H1 (cell line): ENCODE measurements at regions not wholly inside any gene's neighbourhood (a gene's known extent, or its start where the extent isn't known, plus 50 kb on each side); places are given as distances from the start of the nearest gene placed in this dataset.

Source experiments
- CTCF ChIA-PET: fragments of 300-600 bp; sonication (Branson Sonifier 250); formaldehyde crosslinking; loops from one replicate; lab custom pipeline; 2021; ENCODE audit not compliant: partially characterized antibody; lab: Charles Lee
- POLR2A ChIA-PET: fragments of 300-600 bp; sonication (Branson Sonifier 250); formaldehyde crosslinking; loops from one replicate; lab custom pipeline; 2021; ENCODE audit warnings: inconsistent platforms; ENCODE audit not compliant: partially characterized antibody; lab: Charles Lee
- DNase-seq, 2 experiments: peaks; one replicate each; pipeline versions ENCODE4 v3.0.0 to v3.0.0-alpha.2; 2010 to 2022; ENCODE audit warnings: low spot score in 2 of 2, low read depth in 1 of 2, mixed read lengths in 1 of 2
- FAIRE-seq: peaks from 2 replicates; lab custom pipeline; 2011; peaks lifted over from hg19 to GRCh38; lab: Jason Lieb, UNC
- H2AFZ ChIP-seq: 2 replicates; pipeline ENCODE4 v1.8.1; 2012; ENCODE audit warnings: low read length, inconsistent platforms
- H2AK5ac ChIP-seq: 2 replicates; pipeline ENCODE4 v1.6.1; 2013; ENCODE audit warnings: low read depth, low read length
- H2BK120ac ChIP-seq: replicated peaks from 2 replicates; pipeline ENCODE3; 2013; ENCODE audit warnings: low read depth, low read length, inconsistent platforms
- H2BK12ac ChIP-seq: 2 replicates; pipeline ENCODE4 v1.6.1; 2013; ENCODE audit warnings: low read depth, low read length
- H2BK15ac ChIP-seq: 2 replicates; pipeline ENCODE4 v1.6.1; 2013; ENCODE audit warnings: low read length
- H2BK20ac ChIP-seq: 2 replicates; pipeline ENCODE4 v1.6.1; 2013; ENCODE audit warnings: low read length
- H2BK5ac ChIP-seq: 2 replicates; pipeline ENCODE4 v1.6.1; 2013; ENCODE audit warnings: low read depth, low read length
- H3K14ac ChIP-seq: 2 replicates; pipeline ENCODE4 v1.6.1; 2013; ENCODE audit warnings: inconsistent platforms; ENCODE audit not compliant: insufficient read length
- H3K18ac ChIP-seq: 2 replicates; pipeline ENCODE4 v1.6.1; 2013; ENCODE audit warnings: low read length; ENCODE audit errors: extremely low read depth
- H3K23ac ChIP-seq: 2 replicates; pipeline ENCODE4 v1.6.1; 2013; ENCODE audit warnings: inconsistent platforms; ENCODE audit not compliant: insufficient read length
- H3K23me2 ChIP-seq: 2 replicates; pipeline ENCODE4 v1.6.1; 2013; ENCODE audit warnings: low read depth, low read length
- H3K27ac ChIP-seq: 2 replicates; pipeline ENCODE4 v1.6.1; 2011; ENCODE audit warnings: low read depth, low read length, inconsistent platforms
- H3K27me3 ChIP-seq, 4 experiments: replicated peaks in 1 of 4; 1 replicate in 1 of 4; 2 replicates in 3 of 4; pipeline versions ENCODE4 v1.6.1 to v1.8.1; 2011 to 2013; ENCODE audit warnings: low read length in 3 of 4, mild to moderate bottlenecking in 3 of 4, inconsistent platforms in 2 of 4, mixed read lengths in 2 of 4, moderate library complexity in 1 of 4; ENCODE audit not compliant: control insufficient read depth in 3 of 4, insufficient read depth in 3 of 4; ENCODE audit errors: extremely low read depth in 1 of 4
- H3K36me3 ChIP-seq, 4 experiments: 2 replicates each; pipeline versions ENCODE4 v1.6.1 to v1.8.1; 2011 to 2013; ENCODE audit warnings: mild to moderate bottlenecking in 4 of 4, low read length in 3 of 4, moderate library complexity in 2 of 4, control low read depth in 1 of 4, inconsistent platforms in 1 of 4; ENCODE audit not compliant: insufficient read depth in 4 of 4, control insufficient read depth in 2 of 4
- H3K4ac ChIP-seq: replicated peaks from 2 replicates; pipeline ENCODE3; 2013; ENCODE audit warnings: low read length, low read depth, mixed read lengths, inconsistent platforms; ENCODE audit not compliant: insufficient read length
- H3K4me1 ChIP-seq, 4 experiments: replicated peaks in 1 of 4; 1 replicate in 1 of 4; 2 replicates in 3 of 4; pipeline versions ENCODE4 v1.6.1 to v1.8.1; 2011 to 2013; ENCODE audit warnings: low read length in 3 of 4, inconsistent platforms in 2 of 4, mixed read lengths in 1 of 4; ENCODE audit not compliant: insufficient read depth in 4 of 4, control insufficient read depth in 3 of 4
- H3K4me2 ChIP-seq, 2 experiments: 2 replicates each; pipeline versions ENCODE4 v1.6.1 to v1.8.1; 2011 to 2013; ENCODE audit warnings: low read depth in 2 of 2, low read length in 2 of 2, control low read depth in 1 of 2, inconsistent platforms in 1 of 2, mild to moderate bottlenecking in 1 of 2; ENCODE audit not compliant: insufficient read depth in 1 of 2
- H3K4me3 ChIP-seq, 4 experiments: fragments of 200-600, 300-600 bp in 1 of 4; sonication (generic), shearing (Covaris generic), sonication (Bioruptor Twin) in 1 of 4; 2 replicates each; pipeline versions ENCODE4 v1.5.1 to v1.8.1; 2011 to 2016; ENCODE audit warnings: low read length in 4 of 4, low read depth in 3 of 4, control low read depth in 2 of 4, inconsistent platforms in 2 of 4, mild to moderate bottlenecking in 2 of 4, mixed read lengths in 1 of 4, moderate library complexity in 1 of 4; ENCODE audit not compliant: insufficient read depth in 2 of 4; ENCODE audit errors: extremely low read depth in 1 of 4
- H3K56ac ChIP-seq: replicated peaks from 2 replicates; pipeline ENCODE3; 2013; ENCODE audit warnings: low read depth, mild to moderate bottlenecking, mixed read lengths, low read length, inconsistent platforms; ENCODE audit not compliant: insufficient read length
- H3K79me1 ChIP-seq: 2 replicates; pipeline ENCODE4 v1.6.1; 2013; ENCODE audit warnings: low read depth, low read length, control low read depth
- H3K79me2 ChIP-seq, 2 experiments: 2 replicates each; pipeline versions ENCODE4 v1.6.1 to v1.8.1; 2012 to 2013; ENCODE audit warnings: low read length in 2 of 2, mild to moderate bottlenecking in 2 of 2, inconsistent platforms in 1 of 2; ENCODE audit not compliant: insufficient read depth in 2 of 2, control insufficient read depth in 1 of 2
- H3K9ac ChIP-seq, 4 experiments: replicated peaks in 1 of 4; 1 replicate in 1 of 4; 2 replicates in 3 of 4; pipeline versions ENCODE4 v1.6.1 to v1.8.1; 2011 to 2013; ENCODE audit warnings: low read depth in 3 of 4, low read length in 3 of 4, control low read depth in 2 of 4, mild to moderate bottlenecking in 2 of 4, moderate library complexity in 2 of 4, inconsistent platforms in 1 of 4; ENCODE audit errors: extremely low read depth in 1 of 4
- H3K9me3 ChIP-seq, 2 experiments: 2 replicates each; pipeline versions ENCODE4 v1.6.1 to v1.8.1; 2012 to 2013; ENCODE audit warnings: mild to moderate bottlenecking in 2 of 2, moderate library complexity in 2 of 2, control low read depth in 1 of 2, inconsistent platforms in 1 of 2, low read depth in 1 of 2, low read length in 1 of 2, mixed read lengths in 1 of 2; ENCODE audit not compliant: insufficient read depth in 2 of 2
- H4K20me1 ChIP-seq, 2 experiments: replicated peaks in 1 of 2; 2 replicates each; pipeline versions ENCODE3 to v1.8.1; 2011 to 2013; ENCODE audit warnings: inconsistent platforms in 2 of 2, low read length in 2 of 2, mild to moderate bottlenecking in 1 of 2; ENCODE audit not compliant: insufficient read depth in 2 of 2, control insufficient read depth in 1 of 2
- H4K5ac ChIP-seq: 2 replicates; pipeline ENCODE4 v1.6.1; 2013; ENCODE audit warnings: low read length, low read depth, mixed read lengths, inconsistent platforms; ENCODE audit not compliant: insufficient read length
- H4K8ac ChIP-seq: 2 replicates; pipeline ENCODE4 v1.8.0; 2013; ENCODE audit warnings: mild to moderate bottlenecking, moderate library complexity, low read length, inconsistent platforms; ENCODE audit not compliant: insufficient read depth; ENCODE audit errors: extremely low read depth
- H4K91ac ChIP-seq: replicated peaks from 2 replicates; pipeline ENCODE3; 2013; ENCODE audit warnings: low read length, mixed read lengths, inconsistent platforms; ENCODE audit not compliant: insufficient read length
- WGBS, 2 experiments: shearing (Covaris generic) in 1 of 2; methylation state at CpG; one replicate each; pipeline versions ENCODE4 v1.1.6 to v1.1.7; 2013 to 2015; ENCODE audit warnings: low lambda C conversion rate in 2 of 2, mixed read lengths in 2 of 2, inconsistent platforms in 1 of 2, low coverage in 1 of 2, missing lambda C conversion rate in 1 of 2; ENCODE audit not compliant: insufficient replicate concordance in 2 of 2, insufficient coverage in 1 of 2, insufficient read length in 1 of 2; ENCODE audit errors: extremely low coverage in 1 of 2, missing lambda C conversion rate in 1 of 2; 5-methylcytosine and 5-hydroxymethylcytosine counted together

DNA sequence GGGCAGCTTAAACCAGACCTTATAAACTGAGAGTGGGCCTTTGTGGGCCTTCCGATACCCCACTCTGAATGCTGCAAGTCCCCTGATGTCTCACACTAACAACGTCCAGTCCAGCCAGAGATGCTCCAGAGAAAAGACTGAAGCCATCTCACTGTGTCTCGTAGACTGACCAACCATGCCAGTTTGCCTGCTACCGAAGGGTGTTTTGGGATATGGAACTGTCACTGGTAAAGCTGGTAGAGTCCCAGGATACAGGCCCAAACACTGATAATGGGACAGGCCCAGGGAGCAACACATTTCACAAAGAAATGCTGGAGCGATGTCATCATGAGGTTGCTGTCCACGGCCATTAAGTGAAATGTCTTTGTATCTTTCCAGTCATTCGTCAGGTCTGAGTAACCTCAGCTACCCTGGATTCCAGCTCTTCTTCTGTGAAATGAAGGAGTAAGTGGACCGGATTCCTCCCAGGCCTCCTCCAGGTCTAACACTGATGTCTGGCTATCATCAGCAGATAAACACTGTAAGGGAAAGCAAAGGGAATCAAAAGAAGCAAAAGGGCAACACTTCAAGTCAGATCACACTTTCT is 81.6 kb downstream of the SLC5A7 start:
- 93% methylated on average over 8 of the region's 8 CpGs; no CpG with 5 or more reads in 1 of the 2 experiments for WGBS, 2 experiments
- Histone ChIP-seq H3K27ac (no peak overlapping the region), H2BK12ac (no peak overlapping the region), H3K36me3 (no peaks in the 10 kb centered on the region), H2AFZ (peak overlapping the region; percentile 45; the same call in 1 of the 2 replicates), H3K9ac (no peak overlapping the region), H4K8ac (peak overlapping the region; percentile 1; the same call in 1 of the 2 replicates), H3K79me2 (no peaks in the 10 kb centered on the region), H4K20me1 (no peaks in the 10 kb centered on the region), H3K14ac (no peak overlapping the region), H2BK5ac (no peak overlapping the region), H3K23ac (no peak overlapping the region), H3K27me3 (no peaks in the 10 kb centered on the region), H3K18ac (no peak overlapping the region), H3K23me2 (0 out of 2 replicates have a peak, but pooled peaks cover 2% of the 10 kb centered on the region), H2BK20ac (no peak overlapping the region), H3K56ac (no peak overlapping the region), H3K4me2 (no peak overlapping the region), H3K9me3 (no peaks in the 10 kb centered on the region; a peak in 1 of 4 replicates), H2BK120ac (no peak overlapping the region), H3K4ac (no peak overlapping the region), H3K4me3 (no peak overlapping the region), H3K4me1 (no peaks in the 10 kb centered on the region), H3K79me1 (no peaks in the 10 kb centered on the region), H2BK15ac (no peak overlapping the region), H4K91ac (no peak overlapping the region), H2AK5ac (no peak overlapping the region), H4K5ac (no peak overlapping the region)
- no peak for DNase-seq
- no peak for FAIRE-seq
- CTCF ChIA-PET, result interaction anchor here (1.1 to 2.2 kb wide), 4 partner anchors 9 to 305 kb away, joined by 3 to 10 read pairs (median 4); no protein-coding TSS in a partner anchor
- POLR2A ChIA-PET, result no interaction called here
